ENCODE measurements at regions not wholly inside any gene's neighbourhood (a gene's known extent, or its start where the extent isn't known, plus 50 kb on each side); places are given as distances from the start of the nearest gene placed in this dataset.

DNA sequence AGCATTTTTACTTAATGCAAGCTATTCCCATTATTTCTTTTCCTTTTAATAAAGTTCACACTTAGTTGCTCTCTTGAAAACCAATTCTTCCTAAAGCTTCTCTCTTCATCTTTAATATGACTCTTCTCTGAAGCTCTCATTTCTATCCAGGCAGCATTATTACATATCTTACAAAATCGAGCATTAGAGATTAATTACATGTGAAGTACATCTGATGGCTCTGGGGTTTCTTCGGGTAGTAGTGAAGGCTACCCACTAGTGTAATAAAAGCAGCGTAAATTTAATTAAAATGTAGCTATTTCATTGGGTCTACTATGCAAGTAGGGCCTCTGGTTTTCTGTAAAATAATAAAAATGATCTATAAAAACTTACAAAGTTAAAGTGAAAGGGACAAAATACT is 513.6 kb upstream of the DPH6 start:
- in situ Hi-C loops (cut with HindIII; ENCODE audit: low pct_unique_long_range_greater_than_20kb, low sequenced_read_pairs) (no loop called here), intact Hi-C loops (cut with micrococcal nuclease; ENCODE audit: unreplicated experiment) (no loop called here)
- Histone ChIP-seq H3K4me1 (ENCODE audit: control insufficient read depth, insufficient read depth, low read length) (no peaks in the 10 kb centered on the region), H3K27ac (ENCODE audit: low read length) (no peak overlapping the region), H3K9me3 (ENCODE audit: control insufficient read depth, insufficient read depth, low read depth, low read length) (no peaks in the 10 kb centered on the region), H3K36me3 (ENCODE audit: control insufficient read depth, insufficient read depth, low read length) (no peaks in the 10 kb centered on the region), H3K4me3 (ENCODE audit: low read depth in 2 of 2, low read length in 2 of 2) (no peak overlapping the region), H3K27me3 (ENCODE audit: control insufficient read depth, insufficient read depth, low read length) (no peaks in the 10 kb centered on the region)
- ChIA-PET CTCF (no interaction called here), POLR2A (no interaction called here)
- no peak for DNase-seq (ENCODE audit: low read depth, low spot score)
- TF ChIP-seq SIN3A (IDR thresholded peaks at IDR 0.05; ENCODE audit: borderline replicate concordance, insufficient read depth, low read depth, low read length) (no peak), POLR2AphosphoS5 (IDR thresholded peaks at IDR 0.05; ENCODE audit: low read depth, low read length) (no peak), TCF7L2 (IDR thresholded peaks at IDR 0.05; ENCODE audit: low read depth, low read length) (no peak)
- TF ChIP-seq, protein P1, sequence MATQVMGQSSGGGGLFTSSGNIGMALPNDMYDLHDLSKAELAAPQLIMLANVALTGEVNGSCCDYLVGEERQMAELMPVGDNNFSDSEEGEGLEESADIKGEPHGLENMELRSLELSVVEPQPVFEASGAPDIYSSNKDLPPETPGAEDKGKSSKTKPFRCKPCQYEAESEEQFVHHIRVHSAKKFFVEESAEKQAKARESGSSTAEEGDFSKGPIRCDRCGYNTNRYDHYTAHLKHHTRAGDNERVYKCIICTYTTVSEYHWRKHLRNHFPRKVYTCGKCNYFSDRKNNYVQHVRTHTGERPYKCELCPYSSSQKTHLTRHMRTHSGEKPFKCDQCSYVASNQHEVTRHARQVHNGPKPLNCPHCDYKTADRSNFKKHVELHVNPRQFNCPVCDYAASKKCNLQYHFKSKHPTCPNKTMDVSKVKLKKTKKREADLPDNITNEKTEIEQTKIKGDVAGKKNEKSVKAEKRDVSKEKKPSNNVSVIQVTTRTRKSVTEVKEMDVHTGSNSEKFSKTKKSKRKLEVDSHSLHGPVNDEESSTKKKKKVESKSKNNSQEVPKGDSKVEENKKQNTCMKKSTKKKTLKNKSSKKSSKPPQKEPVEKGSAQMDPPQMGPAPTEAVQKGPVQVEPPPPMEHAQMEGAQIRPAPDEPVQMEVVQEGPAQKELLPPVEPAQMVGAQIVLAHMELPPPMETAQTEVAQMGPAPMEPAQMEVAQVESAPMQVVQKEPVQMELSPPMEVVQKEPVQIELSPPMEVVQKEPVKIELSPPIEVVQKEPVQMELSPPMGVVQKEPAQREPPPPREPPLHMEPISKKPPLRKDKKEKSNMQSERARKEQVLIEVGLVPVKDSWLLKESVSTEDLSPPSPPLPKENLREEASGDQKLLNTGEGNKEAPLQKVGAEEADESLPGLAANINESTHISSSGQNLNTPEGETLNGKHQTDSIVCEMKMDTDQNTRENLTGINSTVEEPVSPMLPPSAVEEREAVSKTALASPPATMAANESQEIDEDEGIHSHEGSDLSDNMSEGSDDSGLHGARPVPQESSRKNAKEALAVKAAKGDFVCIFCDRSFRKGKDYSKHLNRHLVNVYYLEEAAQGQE (IDR thresholded peaks at IDR 0.05; ENCODE audit: insufficient read depth in 1 of 2, low read depth in 2 of 2, low read length in 1 of 2), result no peak
- TF ChIP-seq, protein P2, sequence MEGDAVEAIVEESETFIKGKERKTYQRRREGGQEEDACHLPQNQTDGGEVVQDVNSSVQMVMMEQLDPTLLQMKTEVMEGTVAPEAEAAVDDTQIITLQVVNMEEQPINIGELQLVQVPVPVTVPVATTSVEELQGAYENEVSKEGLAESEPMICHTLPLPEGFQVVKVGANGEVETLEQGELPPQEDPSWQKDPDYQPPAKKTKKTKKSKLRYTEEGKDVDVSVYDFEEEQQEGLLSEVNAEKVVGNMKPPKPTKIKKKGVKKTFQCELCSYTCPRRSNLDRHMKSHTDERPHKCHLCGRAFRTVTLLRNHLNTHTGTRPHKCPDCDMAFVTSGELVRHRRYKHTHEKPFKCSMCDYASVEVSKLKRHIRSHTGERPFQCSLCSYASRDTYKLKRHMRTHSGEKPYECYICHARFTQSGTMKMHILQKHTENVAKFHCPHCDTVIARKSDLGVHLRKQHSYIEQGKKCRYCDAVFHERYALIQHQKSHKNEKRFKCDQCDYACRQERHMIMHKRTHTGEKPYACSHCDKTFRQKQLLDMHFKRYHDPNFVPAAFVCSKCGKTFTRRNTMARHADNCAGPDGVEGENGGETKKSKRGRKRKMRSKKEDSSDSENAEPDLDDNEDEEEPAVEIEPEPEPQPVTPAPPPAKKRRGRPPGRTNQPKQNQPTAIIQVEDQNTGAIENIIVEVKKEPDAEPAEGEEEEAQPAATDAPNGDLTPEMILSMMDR (IDR thresholded peaks at IDR 0.05), result no peak
- BruUV-seq (replicated peaks), result no TSS peak
- ATAC-seq, result no peak

DNA sequence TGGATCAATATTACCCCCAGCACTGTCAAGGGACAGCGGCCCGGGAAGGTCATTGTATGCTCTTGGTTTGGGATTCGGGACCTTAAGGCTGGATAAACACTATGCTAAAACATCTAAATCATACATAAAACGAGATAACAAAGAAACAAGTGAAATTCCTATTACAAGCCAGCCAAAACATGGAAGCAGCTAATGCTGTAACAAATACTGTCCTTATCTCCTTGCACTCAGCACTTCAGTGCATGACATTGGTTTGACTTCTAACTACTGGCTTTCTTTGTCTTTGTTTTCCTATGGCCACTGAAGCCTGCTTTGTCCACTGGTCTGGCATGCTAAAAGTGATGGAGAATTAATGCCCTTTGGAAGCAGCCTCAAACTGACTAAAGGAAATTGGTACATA is 516.4 kb upstream of the DPH6 start:
- no peak overlapping the region for H3K27ac ChIP-seq (ENCODE audit: low read length)
- POLR2A ChIA-PET, result no interaction called here
- TF ChIP-seq POLR2AphosphoS5 (IDR thresholded peaks at IDR 0.05; ENCODE audit: low read depth, low read length) (no peak), SIN3A (IDR thresholded peaks at IDR 0.05; ENCODE audit: borderline replicate concordance, insufficient read depth, low read depth, low read length) (no peak), TCF7L2 (IDR thresholded peaks at IDR 0.05; ENCODE audit: low read depth, low read length) (no peak)
- TF ChIP-seq, protein P2 (IDR thresholded peaks at IDR 0.05), result no peak
- TF ChIP-seq, protein P1 (IDR thresholded peaks at IDR 0.05; ENCODE audit: insufficient read depth in 1 of 2, low read depth in 2 of 2, low read length in 1 of 2), result no peak
- ATAC-seq (no peak), DNase-seq (ENCODE audit: low read depth, low spot score) (no peak)
- in situ Hi-C loops (cut with HindIII; ENCODE audit: low pct_unique_long_range_greater_than_20kb, low sequenced_read_pairs), result no loop called here
- 0 out of 2 replicates have a peak, but pooled peaks cover 5% of the 10 kb centered on the region for H3K9me3 ChIP-seq (ENCODE audit: control insufficient read depth, insufficient read depth, low read depth, low read length)
- H3K27me3 ChIP-seq (ENCODE audit: control insufficient read depth, insufficient read depth, low read length), result no peaks in the 10 kb centered on the region
- BruUV-seq (replicated peaks), result no TSS peak
- intact Hi-C loops (cut with micrococcal nuclease; ENCODE audit: unreplicated experiment), result no loop called here
- H3K4me3 ChIP-seq (ENCODE audit: low read depth in 2 of 2, low read length in 2 of 2), result no peak overlapping the region
- no peaks in the 10 kb centered on the region for H3K36me3 ChIP-seq (ENCODE audit: control insufficient read depth, insufficient read depth, low read length)
- CTCF ChIA-PET, result no interaction called here
- no peaks in the 10 kb centered on the region for H3K4me1 ChIP-seq (ENCODE audit: control insufficient read depth, insufficient read depth, low read length)

Data from Panc1 (cell line).